Ovary (tissue), 3 donors: ENCODE measurements at regions not wholly inside any gene's neighbourhood (a gene's known extent, or its start where the extent isn't known, plus 50 kb on each side); places are given as distances from the start of the nearest gene placed in this dataset.

Source experiments
- EP300 ChIP-seq: sonication (generic); formaldehyde crosslinking; IDR thresholded peaks from one replicate; pipeline ENCODE4 v1.6.1; 2017; ENCODE audit warnings: antibody characterized with exemption
- POLR2A ChIP-seq: fragments of 450-650 bp; IDR thresholded peaks from one replicate; pipeline ENCODE4 v1.6.1; 2017; ENCODE audit warnings: antibody characterized with exemption, mild to moderate bottlenecking, moderate library complexity
- TF ChIP-seq, protein P1 (sequence below), 3 donors: fragments of 450-650 bp in 2 of 3; fragments of 200-600 bp in 1 of 3; IDR thresholded peaks; one replicate each; pipeline versions ENCODE4 v1.5.1 to v1.8.0; 2016 to 2022; ENCODE audit warnings: antibody characterized with exemption in 3 of 3, mild to moderate bottlenecking in 1 of 3
- donor health status: DM: no; HTN: no; CAD: no.

- TF ChIP-seq, protein P1, sequence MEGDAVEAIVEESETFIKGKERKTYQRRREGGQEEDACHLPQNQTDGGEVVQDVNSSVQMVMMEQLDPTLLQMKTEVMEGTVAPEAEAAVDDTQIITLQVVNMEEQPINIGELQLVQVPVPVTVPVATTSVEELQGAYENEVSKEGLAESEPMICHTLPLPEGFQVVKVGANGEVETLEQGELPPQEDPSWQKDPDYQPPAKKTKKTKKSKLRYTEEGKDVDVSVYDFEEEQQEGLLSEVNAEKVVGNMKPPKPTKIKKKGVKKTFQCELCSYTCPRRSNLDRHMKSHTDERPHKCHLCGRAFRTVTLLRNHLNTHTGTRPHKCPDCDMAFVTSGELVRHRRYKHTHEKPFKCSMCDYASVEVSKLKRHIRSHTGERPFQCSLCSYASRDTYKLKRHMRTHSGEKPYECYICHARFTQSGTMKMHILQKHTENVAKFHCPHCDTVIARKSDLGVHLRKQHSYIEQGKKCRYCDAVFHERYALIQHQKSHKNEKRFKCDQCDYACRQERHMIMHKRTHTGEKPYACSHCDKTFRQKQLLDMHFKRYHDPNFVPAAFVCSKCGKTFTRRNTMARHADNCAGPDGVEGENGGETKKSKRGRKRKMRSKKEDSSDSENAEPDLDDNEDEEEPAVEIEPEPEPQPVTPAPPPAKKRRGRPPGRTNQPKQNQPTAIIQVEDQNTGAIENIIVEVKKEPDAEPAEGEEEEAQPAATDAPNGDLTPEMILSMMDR (IDR thresholded peaks at IDR 0.05), result no peak
- TF ChIP-seq EP300 (no peak), POLR2A (no peak)
These were observed 318.1 kb upstream of the FAM78B start for GRCh38 chr1:166484871-166485270.
